Urinary bladder (tissue), 3 donors: ENCODE measurements at regions not wholly inside any gene's neighbourhood (a gene's known extent, or its start where the extent isn't known, plus 50 kb on each side); places are given as distances from the start of the nearest gene placed in this dataset.

Experiments
- DNase-seq: peaks from one replicate; pipeline ENCODE4 v3.0.0-alpha.2; 2015; ENCODE audit errors: extremely low spot score
- H3K27ac ChIP-seq: one replicate; pipeline ENCODE4 v1.5.1; 2013; ENCODE audit warnings: low read depth, mild to moderate bottlenecking, moderate library complexity
- H3K36me3 ChIP-seq: one replicate; pipeline ENCODE4 v1.6.1; 2013; ENCODE audit warnings: mild to moderate bottlenecking, moderate library complexity; ENCODE audit not compliant: insufficient read depth
- H3K4me1 ChIP-seq: one replicate; pipeline ENCODE4 v1.6.1; 2013; ENCODE audit warnings: mild to moderate bottlenecking, moderate library complexity; ENCODE audit not compliant: insufficient read depth
- H3K4me3 ChIP-seq: one replicate; pipeline ENCODE4 v1.5.1; 2013; ENCODE audit warnings: low read depth, low read length
- WGBS: extraction: QIAGEN DNeasy Blood & Tissue Kit; methylation state at CpG from one replicate; pipeline ENCODE4 v1.1.7; 2013; 5-methylcytosine and 5-hydroxymethylcytosine counted together
- donor health status: healthy with polysubstance abuse.
- donor health status: healthy.

GRCh38 chr7:118449797-118450567, 225.5 kb downstream of the ANKRD7 start:
- WGBS: 83% methylated on average over 2 of the region's 2 CpGs
- no peak for DNase-seq
- H3K36me3 ChIP-seq: peaks cover 2% of the 10 kb centered on the region
- H3K27ac ChIP-seq: no peak overlapping the region
- no peak overlapping the region for H3K4me3 ChIP-seq
- H3K4me1 ChIP-seq: no peaks in the 10 kb centered on the region

GRCh38 chr7:118452128-118452527, 227.6 kb downstream of the ANKRD7 start:
- no peak overlapping the region for H3K27ac ChIP-seq
- H3K36me3 ChIP-seq: no peaks in the 10 kb centered on the region
- H3K4me3 ChIP-seq: no peak overlapping the region
- no peak for DNase-seq
- no peaks in the 10 kb centered on the region for H3K4me1 ChIP-seq

DNA sequence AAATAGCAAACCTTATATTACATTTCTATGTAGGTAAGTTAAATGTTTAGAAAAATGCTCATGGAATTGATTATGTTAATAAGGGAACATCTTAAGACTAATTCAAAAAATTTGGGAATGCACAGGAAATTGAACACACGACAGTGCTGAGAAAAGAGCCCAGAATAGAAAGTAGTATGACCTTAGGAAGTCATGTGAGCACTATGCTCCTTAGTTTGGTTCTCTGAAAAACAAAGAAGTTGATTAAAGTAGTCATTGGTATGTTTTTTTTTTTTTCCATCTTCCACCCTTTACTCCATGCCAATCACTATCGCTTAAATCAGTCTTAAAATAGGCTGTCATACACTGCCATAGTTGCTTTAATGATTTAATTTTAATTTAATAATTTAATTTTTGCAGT, 242.9 kb downstream of the ANKRD7 start:
- no peak for DNase-seq
- no peaks in the 10 kb centered on the region for H3K4me1 ChIP-seq
- no peak overlapping the region for H3K4me3 ChIP-seq
- no peaks in the 10 kb centered on the region for H3K36me3 ChIP-seq
- no peak overlapping the region for H3K27ac ChIP-seq
- WGBS: 58% methylated on average over 2 of the region's 2 CpGs

DNA sequence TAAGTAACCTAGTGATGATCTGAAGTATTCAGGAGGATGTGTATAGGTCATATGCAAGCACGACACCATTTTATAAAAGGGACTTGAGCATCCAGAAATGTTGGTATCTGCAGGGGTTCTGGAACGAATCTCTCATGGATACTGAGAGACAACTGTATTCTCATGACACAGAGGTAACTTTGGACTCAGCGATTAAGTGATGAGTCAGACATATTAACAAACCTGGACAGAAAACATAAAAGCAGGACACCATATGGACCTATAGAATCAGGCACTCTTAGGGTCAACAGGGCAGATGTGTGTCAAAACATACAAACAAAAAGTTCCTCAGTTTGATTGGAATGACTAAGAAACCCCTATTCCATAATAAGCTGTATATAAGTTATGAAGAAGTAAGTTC, 248.1 kb downstream of the ANKRD7 start:
- Histone ChIP-seq H3K36me3 (no peaks in the 10 kb centered on the region), H3K4me3 (no peak overlapping the region), H3K27ac (no peak overlapping the region), H3K4me1 (no peaks in the 10 kb centered on the region)
- DNase-seq: no peak
- WGBS: 87% methylated on average over 3 of the region's 3 CpGs

- H3K4me3 ChIP-seq: no peak overlapping the region
- H3K4me1 ChIP-seq: no peaks in the 10 kb centered on the region
- no peaks in the 10 kb centered on the region for H3K36me3 ChIP-seq
- 73% methylated on average over 5 of the region's 5 CpGs for WGBS
- no peak overlapping the region for H3K27ac ChIP-seq
- DNase-seq: no peak
These were observed 248.8 kb downstream of the ANKRD7 start for GRCh38 chr7:118473271-118473670.

- no peaks in the 10 kb centered on the region for H3K36me3 ChIP-seq
- H3K27ac ChIP-seq: no peak overlapping the region
- DNase-seq: no peak
- 61% methylated on average over 2 of the region's 2 CpGs for WGBS
- H3K4me3 ChIP-seq: no peak overlapping the region
- H3K4me1 ChIP-seq: no peaks in the 10 kb centered on the region
These were observed 251.5 kb downstream of the ANKRD7 start for GRCh38 chr7:118476036-118476435.

DNA sequence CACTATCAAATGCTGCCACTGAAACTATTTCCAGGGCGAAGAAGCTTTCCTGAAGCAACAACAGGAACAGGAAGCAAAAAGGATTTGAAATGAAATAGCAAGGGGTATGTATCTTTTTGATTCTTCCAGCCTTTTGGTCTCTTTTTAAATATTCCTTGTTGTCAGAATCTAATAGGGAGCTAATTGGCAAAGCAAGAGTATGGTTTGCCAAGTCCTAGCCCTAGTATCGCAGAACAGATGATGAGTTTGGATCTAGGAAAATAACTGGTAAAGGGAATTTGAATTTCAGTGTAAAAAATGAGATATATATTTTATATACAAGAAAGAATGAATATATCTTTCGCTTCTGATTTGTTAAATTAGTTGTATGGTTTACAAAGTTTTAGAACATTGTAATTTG, 252.5 kb downstream of the ANKRD7 start:
- Histone ChIP-seq H3K27ac (no peak overlapping the region), H3K4me1 (no peaks in the 10 kb centered on the region), H3K4me3 (no peak overlapping the region), H3K36me3 (no peaks in the 10 kb centered on the region)
- WGBS: 83% methylated on average over 3 of the region's 3 CpGs
- DNase-seq: no peak

- Histone ChIP-seq H3K27ac (no peak overlapping the region), H3K4me3 (no peak overlapping the region), H3K36me3 (no peaks in the 10 kb centered on the region), H3K4me1 (no peaks in the 10 kb centered on the region)
- DNase-seq: no peak
- WGBS: 85% methylated on average over 4 of the region's 4 CpGs
These were observed 253.7 kb downstream of the ANKRD7 start for GRCh38 chr7:118478236-118478635.

- H3K4me1 ChIP-seq: no peaks in the 10 kb centered on the region
- H3K27ac ChIP-seq: no peak overlapping the region
- H3K4me3 ChIP-seq: no peak overlapping the region
- no peaks in the 10 kb centered on the region for H3K36me3 ChIP-seq
- 33% methylated on average over 2 of the region's 2 CpGs for WGBS
- DNase-seq: no peak
These were observed 254.4 kb downstream of the ANKRD7 start for GRCh38 chr7:118478931-118479330.

DNA sequence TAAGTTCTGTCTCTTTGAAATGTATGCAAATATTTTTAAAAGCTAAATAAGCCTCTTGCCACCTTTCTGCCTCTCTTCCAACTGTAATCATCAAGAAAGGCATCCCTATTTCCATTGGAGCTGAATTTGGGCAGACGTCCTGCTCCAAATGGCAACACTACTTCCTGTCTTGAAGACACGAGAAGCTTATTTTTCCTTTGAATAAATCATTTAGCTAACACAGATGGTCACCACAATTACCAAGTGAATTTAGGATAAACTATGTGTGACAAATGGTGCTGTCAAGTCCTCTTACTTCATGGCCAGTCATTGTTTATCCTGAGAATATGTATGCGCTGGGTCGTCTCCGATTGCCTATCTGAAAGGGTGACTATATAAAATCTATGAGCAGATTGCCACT, 268.0 kb downstream of the ANKRD7 start:
- Histone ChIP-seq H3K4me1 (no peaks in the 10 kb centered on the region), H3K36me3 (no peaks in the 10 kb centered on the region), H3K27ac (no peak overlapping the region), H3K4me3 (no peak overlapping the region)
- 45% methylated on average over 5 of the region's 5 CpGs for WGBS
- no peak for DNase-seq

DNA sequence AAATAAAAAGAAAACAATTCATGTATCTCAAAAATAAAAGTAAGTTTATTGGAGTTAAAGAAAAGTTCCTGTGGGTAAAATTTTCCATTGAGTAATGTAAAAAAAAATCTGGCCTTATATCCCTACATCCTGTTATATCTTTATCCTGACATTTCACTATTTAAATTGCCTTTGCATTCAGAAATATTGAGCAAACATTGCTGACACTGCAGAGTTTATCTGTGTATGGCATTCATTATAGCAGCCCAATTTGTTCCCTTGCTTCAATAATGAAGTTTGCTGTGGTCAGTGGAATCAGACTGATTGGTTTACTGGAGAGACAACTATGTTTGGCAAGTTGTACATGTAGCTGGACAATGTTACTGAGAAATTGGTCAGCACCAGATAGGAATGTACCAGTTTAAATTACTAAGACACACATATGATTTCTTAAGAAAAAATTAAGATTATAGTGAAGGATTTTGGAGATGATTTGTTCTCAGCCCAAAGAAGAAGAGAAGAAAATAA, 271.7 kb downstream of the ANKRD7 start:
- no peak overlapping the region for H3K27ac ChIP-seq
- no peak for DNase-seq
- H3K4me1 ChIP-seq: no peaks in the 10 kb centered on the region
- no peaks in the 10 kb centered on the region for H3K36me3 ChIP-seq
- no peak overlapping the region for H3K4me3 ChIP-seq

GRCh38 chr7:118502235-118502634, 277.7 kb downstream of the ANKRD7 start:
- no peaks in the 10 kb centered on the region for H3K4me1 ChIP-seq
- WGBS: 62% methylated on average over 3 of the region's 3 CpGs
- no peak for DNase-seq
- H3K27ac ChIP-seq: no peak overlapping the region
- no peak overlapping the region for H3K4me3 ChIP-seq
- H3K36me3 ChIP-seq: no peaks in the 10 kb centered on the region

DNA sequence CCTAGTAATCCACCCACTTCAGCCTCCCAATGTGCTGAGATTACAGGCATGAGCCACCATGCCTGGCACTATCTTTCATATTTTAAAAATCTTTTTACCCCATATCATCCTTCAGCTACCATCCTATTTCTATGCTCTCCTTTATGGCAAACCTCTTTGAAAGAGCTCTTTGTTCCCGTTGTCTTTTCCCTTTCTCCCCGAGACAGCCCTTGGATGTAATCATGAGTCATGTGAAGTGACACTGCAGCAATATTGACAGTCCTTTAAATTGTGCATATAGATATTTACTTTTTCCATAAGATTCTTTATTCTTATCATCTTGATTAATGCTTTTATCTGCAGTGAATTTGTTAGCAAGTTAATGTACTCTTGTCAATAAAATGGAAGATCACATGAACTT, 286.6 kb downstream of the ANKRD7 start:
- WGBS: 74% methylated on average over 2 of the region's 2 CpGs
- DNase-seq: no peak
- Histone ChIP-seq H3K4me3 (no peak overlapping the region), H3K27ac (no peak overlapping the region), H3K36me3 (no peaks in the 10 kb centered on the region), H3K4me1 (no peaks in the 10 kb centered on the region)

GRCh38 chr7:118517275-118517674, 292.8 kb downstream of the ANKRD7 start:
- Histone ChIP-seq H3K4me3 (no peak overlapping the region), H3K27ac (no peak overlapping the region), H3K4me1 (peaks cover 2% of the 10 kb centered on the region), H3K36me3 (no peaks in the 10 kb centered on the region)
- 47% methylated on average over 1 of the region's 1 CpG for WGBS
- no peak for DNase-seq

DNA sequence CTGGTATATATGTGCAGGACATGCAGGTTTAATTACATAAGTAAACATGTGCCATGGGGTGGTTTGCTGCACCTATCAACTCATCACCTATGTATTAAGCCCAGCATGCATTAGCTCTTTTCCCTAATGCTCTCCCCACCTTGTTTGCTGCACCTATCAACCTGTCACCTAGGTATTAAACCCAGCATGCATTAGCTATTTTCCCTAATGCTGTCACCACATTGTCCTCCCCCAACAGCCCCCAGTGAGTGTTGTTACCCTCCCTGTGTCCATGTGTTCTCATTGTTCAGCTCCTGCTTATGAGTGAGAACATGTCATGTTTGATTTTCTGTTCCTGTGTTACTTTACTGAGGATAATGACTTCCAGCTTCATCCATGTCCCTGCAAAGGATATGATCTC, 300.5 kb downstream of the ANKRD7 start:
- H3K36me3 ChIP-seq: no peaks in the 10 kb centered on the region
- H3K27ac ChIP-seq: no peak overlapping the region
- no peak overlapping the region for H3K4me3 ChIP-seq
- DNase-seq: no peak
- no peaks in the 10 kb centered on the region for H3K4me1 ChIP-seq
